KMS-11 (cell line): ENCODE measurements at regions not wholly inside any gene's neighbourhood (a gene's known extent, or its start where the extent isn't known, plus 50 kb on each side); places are given as distances from the start of the nearest gene placed in this dataset.
A peak's percentile ranks its signal among the peaks of the same experiment; 100 is the strongest.

Experiments used
- H2AFZ ChIP-seq: fragments of 200-600 bp; sonication (generic); 2 replicates; pipeline ENCODE4 v1.6.1; 2016; ENCODE audit warnings: antibody characterized with exemption, mixed run types, low read depth
- H3K27ac ChIP-seq: fragments of 200-600 bp; sonication (generic); 2 replicates; pipeline ENCODE4 v1.6.1; 2016; ENCODE audit warnings: mild to moderate bottlenecking, mixed run types
- H3K27me3 ChIP-seq: fragments of 200-600 bp; sonication (generic); 2 replicates; pipeline ENCODE4 v1.6.1; 2017; ENCODE audit warnings: mild to moderate bottlenecking, low read depth, mixed run types, moderate library complexity; ENCODE audit not compliant: insufficient read depth
- H3K36me3 ChIP-seq: fragments of 200-600 bp; sonication (generic); 2 replicates; pipeline ENCODE4 v1.6.1; 2017; ENCODE audit warnings: mild to moderate bottlenecking, mixed run types; ENCODE audit not compliant: insufficient read depth
- H3K4me1 ChIP-seq: fragments of 200-600 bp; sonication (generic); 2 replicates; pipeline ENCODE4 v1.6.1; 2016; ENCODE audit warnings: mild to moderate bottlenecking, low read depth, mixed run types; ENCODE audit not compliant: poor library complexity, severe bottlenecking
- H3K4me2 ChIP-seq: fragments of 200-600 bp; sonication (generic); 2 replicates; pipeline ENCODE4 v1.7.0; 2016; ENCODE audit warnings: mild to moderate bottlenecking, mixed run types
- H3K4me3 ChIP-seq: fragments of 200-600 bp; sonication (generic); IDR thresholded peaks from 2 replicates; pipeline ENCODE4 v1.6.1; 2017; ENCODE audit warnings: low read depth, low read length, mixed read lengths; ENCODE audit not compliant: insufficient read depth
- H3K79me2 ChIP-seq: fragments of 200-600 bp; sonication (generic); 2 replicates; pipeline ENCODE4 v1.6.1; 2016; ENCODE audit warnings: low read depth, mixed run types; ENCODE audit not compliant: insufficient read depth
- H3K9ac ChIP-seq: fragments of 200-600 bp; sonication (generic); 2 replicates; pipeline ENCODE4 v1.6.1; 2016; ENCODE audit warnings: mild to moderate bottlenecking, mixed run types
- H4K20me1 ChIP-seq: fragments of 200-600 bp; sonication (generic); 2 replicates; pipeline ENCODE4 v1.6.1; 2016; ENCODE audit warnings: mild to moderate bottlenecking, mixed run types; ENCODE audit not compliant: insufficient read depth
- CTCF ChIP-seq: fragments of 200-600 bp; sonication (generic); conservative IDR thresholded peaks from 2 replicates; pipeline ENCODE4 v1.6.1; 2017; ENCODE audit warnings: low read depth, mild to moderate bottlenecking, antibody characterized with exemption, low read length, moderate library complexity, mixed read lengths

GRCh38 chr4:81622028-81622427 is 150.3 kb upstream of the RASGEF1B start:
- Histone ChIP-seq H2AFZ (0 out of 2 replicates have a peak overlapping the region, but pooled peaks have one; percentile 2), H3K4me3 (no peak overlapping the region), H3K4me1 (peaks cover 59% of the 10 kb centered on the region), H3K79me2 (no peaks in the 10 kb centered on the region), H3K27ac (no peak overlapping the region; the same call in 1 of the 2 replicates), H3K36me3 (no peaks in the 10 kb centered on the region), H4K20me1 (no peaks in the 10 kb centered on the region), H3K9ac (no peak overlapping the region), H3K27me3 (no peaks in the 10 kb centered on the region), H3K4me2 (peak overlapping the region; percentile 45)
- no peak for TF ChIP-seq CTCF

DNA sequence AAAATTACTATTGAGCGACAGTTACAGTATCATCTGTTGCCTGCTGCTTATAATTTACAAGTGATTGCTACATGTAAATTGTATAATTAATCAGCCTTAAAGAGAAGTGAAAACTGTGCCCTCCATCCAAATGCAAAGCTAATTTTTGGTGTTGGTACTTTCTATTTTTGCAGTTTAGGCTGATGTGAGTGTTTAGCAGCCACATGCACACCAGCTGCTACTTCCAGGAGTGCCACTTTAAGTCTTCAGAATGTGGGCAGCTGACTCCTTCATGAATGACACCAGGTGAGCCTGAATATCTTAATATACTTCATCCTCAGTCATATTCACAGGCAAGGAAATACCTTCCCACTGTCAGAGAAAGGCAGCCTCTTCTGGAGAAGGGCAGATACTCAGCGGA is 149.8 kb upstream of the RASGEF1B start:
- no peak overlapping the region for H3K9ac ChIP-seq
- H3K27me3 ChIP-seq = no peaks in the 10 kb centered on the region
- no peaks in the 10 kb centered on the region for H3K36me3 ChIP-seq
- H3K27ac ChIP-seq = peak overlapping the region; percentile 3; the same call in 1 of the 2 replicates
- peak overlapping the region; percentile 2; the same call in 1 of the 2 replicates for H2AFZ ChIP-seq
- H3K79me2 ChIP-seq = no peaks in the 10 kb centered on the region
- no peaks in the 10 kb centered on the region for H4K20me1 ChIP-seq
- peaks cover 57% of the 10 kb centered on the region for H3K4me1 ChIP-seq
- H3K4me3 ChIP-seq = no peak overlapping the region
- no peak for TF ChIP-seq CTCF
- peak overlapping the region; percentile 45 for H3K4me2 ChIP-seq

DNA sequence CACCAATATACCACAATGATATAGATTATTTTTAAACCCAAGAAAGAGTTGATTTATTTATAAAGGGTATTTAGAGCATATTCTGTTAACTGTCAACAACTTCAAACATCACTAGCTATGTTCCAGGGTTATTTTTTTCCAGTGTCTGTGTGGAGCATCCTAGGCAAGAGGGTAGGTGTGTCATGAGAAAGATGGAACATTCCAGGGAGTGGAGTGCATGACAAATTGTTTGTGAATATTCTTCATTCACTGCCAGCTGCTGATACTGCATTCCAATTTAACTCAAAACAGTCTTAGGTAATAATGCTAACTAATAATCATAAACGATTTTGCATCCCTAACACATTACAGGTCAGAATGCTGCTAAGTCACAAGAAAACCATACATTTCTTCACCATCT is 148.7 kb upstream of the RASGEF1B start:
- no peak overlapping the region for H3K27ac ChIP-seq
- no peak for TF ChIP-seq CTCF
- no peak overlapping the region for H2AFZ ChIP-seq

GRCh38 chr4:81617545-81617944 is 145.8 kb upstream of the RASGEF1B start:
- Histone ChIP-seq H3K9ac (no peak overlapping the region), H3K4me3 (no peak overlapping the region), H4K20me1 (no peaks in the 10 kb centered on the region), H3K27me3 (no peaks in the 10 kb centered on the region), H2AFZ (no peak overlapping the region), H3K79me2 (no peaks in the 10 kb centered on the region), H3K27ac (no peak overlapping the region), H3K4me2 (no peak overlapping the region), H3K4me1 (peaks cover 21% of the 10 kb centered on the region), H3K36me3 (no peaks in the 10 kb centered on the region)
- no peak for TF ChIP-seq CTCF

More for the DNA sequence above, 148.7 kb upstream of the RASGEF1B start:
- Histone ChIP-seq H3K9ac (no peak overlapping the region), H3K36me3 (no peaks in the 10 kb centered on the region), H4K20me1 (no peaks in the 10 kb centered on the region), H3K4me3 (no peak overlapping the region), H3K4me1 (peaks cover 48% of the 10 kb centered on the region), H3K4me2 (no peak overlapping the region), H3K79me2 (no peaks in the 10 kb centered on the region), H3K27me3 (no peaks in the 10 kb centered on the region)
